H1 (cell line): ENCODE measurements at regions not wholly inside any gene's neighbourhood (a gene's known extent, or its start where the extent isn't known, plus 50 kb on each side); places are given as distances from the start of the nearest gene placed in this dataset.

Experiments used
- CTCF ChIA-PET: fragments of 300-600 bp; sonication (Branson Sonifier 250); formaldehyde crosslinking; loops from one replicate; lab custom pipeline; 2021; ENCODE audit not compliant: partially characterized antibody; lab: Charles Lee
- POLR2A ChIA-PET: fragments of 300-600 bp; sonication (Branson Sonifier 250); formaldehyde crosslinking; loops from one replicate; lab custom pipeline; 2021; ENCODE audit warnings: inconsistent platforms; ENCODE audit not compliant: partially characterized antibody; lab: Charles Lee
- DNase-seq, 2 experiments: peaks; one replicate each; pipeline versions ENCODE4 v3.0.0 to v3.0.0-alpha.2; 2010 to 2022; ENCODE audit warnings: low spot score in 2 of 2, low read depth in 1 of 2, mixed read lengths in 1 of 2
- FAIRE-seq: peaks from 2 replicates; lab custom pipeline; 2011; peaks lifted over from hg19 to GRCh38; lab: Jason Lieb, UNC
- H2AFZ ChIP-seq: 2 replicates; pipeline ENCODE4 v1.8.1; 2012; ENCODE audit warnings: low read length, inconsistent platforms
- H2AK5ac ChIP-seq: 2 replicates; pipeline ENCODE4 v1.6.1; 2013; ENCODE audit warnings: low read depth, low read length
- H2BK120ac ChIP-seq: replicated peaks from 2 replicates; pipeline ENCODE3; 2013; ENCODE audit warnings: low read depth, low read length, inconsistent platforms
- H2BK12ac ChIP-seq: 2 replicates; pipeline ENCODE4 v1.6.1; 2013; ENCODE audit warnings: low read depth, low read length
- H2BK15ac ChIP-seq: 2 replicates; pipeline ENCODE4 v1.6.1; 2013; ENCODE audit warnings: low read length
- H2BK20ac ChIP-seq: 2 replicates; pipeline ENCODE4 v1.6.1; 2013; ENCODE audit warnings: low read length
- H2BK5ac ChIP-seq: 2 replicates; pipeline ENCODE4 v1.6.1; 2013; ENCODE audit warnings: low read depth, low read length
- H3K14ac ChIP-seq: 2 replicates; pipeline ENCODE4 v1.6.1; 2013; ENCODE audit warnings: inconsistent platforms; ENCODE audit not compliant: insufficient read length
- H3K18ac ChIP-seq: 2 replicates; pipeline ENCODE4 v1.6.1; 2013; ENCODE audit warnings: low read length; ENCODE audit errors: extremely low read depth
- H3K23ac ChIP-seq: 2 replicates; pipeline ENCODE4 v1.6.1; 2013; ENCODE audit warnings: inconsistent platforms; ENCODE audit not compliant: insufficient read length
- H3K23me2 ChIP-seq: 2 replicates; pipeline ENCODE4 v1.6.1; 2013; ENCODE audit warnings: low read depth, low read length
- H3K27ac ChIP-seq: 2 replicates; pipeline ENCODE4 v1.6.1; 2011; ENCODE audit warnings: low read depth, low read length, inconsistent platforms
- H3K27me3 ChIP-seq, 4 experiments: replicated peaks in 1 of 4; 1 replicate in 1 of 4; 2 replicates in 3 of 4; pipeline versions ENCODE4 v1.6.1 to v1.8.1; 2011 to 2013; ENCODE audit warnings: low read length in 3 of 4, mild to moderate bottlenecking in 3 of 4, inconsistent platforms in 2 of 4, mixed read lengths in 2 of 4, moderate library complexity in 1 of 4; ENCODE audit not compliant: control insufficient read depth in 3 of 4, insufficient read depth in 3 of 4; ENCODE audit errors: extremely low read depth in 1 of 4
- H3K36me3 ChIP-seq, 4 experiments: 2 replicates each; pipeline versions ENCODE4 v1.6.1 to v1.8.1; 2011 to 2013; ENCODE audit warnings: mild to moderate bottlenecking in 4 of 4, low read length in 3 of 4, moderate library complexity in 2 of 4, control low read depth in 1 of 4, inconsistent platforms in 1 of 4; ENCODE audit not compliant: insufficient read depth in 4 of 4, control insufficient read depth in 2 of 4
- H3K4ac ChIP-seq: replicated peaks from 2 replicates; pipeline ENCODE3; 2013; ENCODE audit warnings: low read length, low read depth, mixed read lengths, inconsistent platforms; ENCODE audit not compliant: insufficient read length
- H3K4me1 ChIP-seq, 4 experiments: replicated peaks in 1 of 4; 1 replicate in 1 of 4; 2 replicates in 3 of 4; pipeline versions ENCODE4 v1.6.1 to v1.8.1; 2011 to 2013; ENCODE audit warnings: low read length in 3 of 4, inconsistent platforms in 2 of 4, mixed read lengths in 1 of 4; ENCODE audit not compliant: insufficient read depth in 4 of 4, control insufficient read depth in 3 of 4
- H3K4me2 ChIP-seq, 2 experiments: 2 replicates each; pipeline versions ENCODE4 v1.6.1 to v1.8.1; 2011 to 2013; ENCODE audit warnings: low read depth in 2 of 2, low read length in 2 of 2, control low read depth in 1 of 2, inconsistent platforms in 1 of 2, mild to moderate bottlenecking in 1 of 2; ENCODE audit not compliant: insufficient read depth in 1 of 2
- H3K4me3 ChIP-seq, 4 experiments: fragments of 200-600, 300-600 bp in 1 of 4; sonication (generic), shearing (Covaris generic), sonication (Bioruptor Twin) in 1 of 4; 2 replicates each; pipeline versions ENCODE4 v1.5.1 to v1.8.1; 2011 to 2016; ENCODE audit warnings: low read length in 4 of 4, low read depth in 3 of 4, control low read depth in 2 of 4, inconsistent platforms in 2 of 4, mild to moderate bottlenecking in 2 of 4, mixed read lengths in 1 of 4, moderate library complexity in 1 of 4; ENCODE audit not compliant: insufficient read depth in 2 of 4; ENCODE audit errors: extremely low read depth in 1 of 4
- H3K56ac ChIP-seq: replicated peaks from 2 replicates; pipeline ENCODE3; 2013; ENCODE audit warnings: low read depth, mild to moderate bottlenecking, mixed read lengths, low read length, inconsistent platforms; ENCODE audit not compliant: insufficient read length
- H3K79me1 ChIP-seq: 2 replicates; pipeline ENCODE4 v1.6.1; 2013; ENCODE audit warnings: low read depth, low read length, control low read depth
- H3K79me2 ChIP-seq, 2 experiments: 2 replicates each; pipeline versions ENCODE4 v1.6.1 to v1.8.1; 2012 to 2013; ENCODE audit warnings: low read length in 2 of 2, mild to moderate bottlenecking in 2 of 2, inconsistent platforms in 1 of 2; ENCODE audit not compliant: insufficient read depth in 2 of 2, control insufficient read depth in 1 of 2
- H3K9ac ChIP-seq, 4 experiments: replicated peaks in 1 of 4; 1 replicate in 1 of 4; 2 replicates in 3 of 4; pipeline versions ENCODE4 v1.6.1 to v1.8.1; 2011 to 2013; ENCODE audit warnings: low read depth in 3 of 4, low read length in 3 of 4, control low read depth in 2 of 4, mild to moderate bottlenecking in 2 of 4, moderate library complexity in 2 of 4, inconsistent platforms in 1 of 4; ENCODE audit errors: extremely low read depth in 1 of 4
- H3K9me3 ChIP-seq, 2 experiments: 2 replicates each; pipeline versions ENCODE4 v1.6.1 to v1.8.1; 2012 to 2013; ENCODE audit warnings: mild to moderate bottlenecking in 2 of 2, moderate library complexity in 2 of 2, control low read depth in 1 of 2, inconsistent platforms in 1 of 2, low read depth in 1 of 2, low read length in 1 of 2, mixed read lengths in 1 of 2; ENCODE audit not compliant: insufficient read depth in 2 of 2
- H4K20me1 ChIP-seq, 2 experiments: replicated peaks in 1 of 2; 2 replicates each; pipeline versions ENCODE3 to v1.8.1; 2011 to 2013; ENCODE audit warnings: inconsistent platforms in 2 of 2, low read length in 2 of 2, mild to moderate bottlenecking in 1 of 2; ENCODE audit not compliant: insufficient read depth in 2 of 2, control insufficient read depth in 1 of 2
- H4K5ac ChIP-seq: 2 replicates; pipeline ENCODE4 v1.6.1; 2013; ENCODE audit warnings: low read length, low read depth, mixed read lengths, inconsistent platforms; ENCODE audit not compliant: insufficient read length
- H4K8ac ChIP-seq: 2 replicates; pipeline ENCODE4 v1.8.0; 2013; ENCODE audit warnings: mild to moderate bottlenecking, moderate library complexity, low read length, inconsistent platforms; ENCODE audit not compliant: insufficient read depth; ENCODE audit errors: extremely low read depth
- H4K91ac ChIP-seq: replicated peaks from 2 replicates; pipeline ENCODE3; 2013; ENCODE audit warnings: low read length, mixed read lengths, inconsistent platforms; ENCODE audit not compliant: insufficient read length
- BRCA1 ChIP-seq: IDR thresholded peaks from 2 replicates; pipeline ENCODE4 v1.6.1; 2012; ENCODE audit warnings: low read depth, low read length, improper control_type of control experiment
- CEBPB ChIP-seq: IDR thresholded peaks from 2 replicates; pipeline ENCODE4 v1.6.1; 2012; ENCODE audit warnings: low read depth, low read length
- CREB1 ChIP-seq: IDR thresholded peaks from 2 replicates; pipeline ENCODE4 v1.6.1; 2012; ENCODE audit warnings: inconsistent platforms
- EGR1 ChIP-seq: IDR thresholded peaks from 2 replicates; pipeline ENCODE4 v1.6.1; 2011; ENCODE audit warnings: low read depth, low read length, borderline replicate concordance
- EP300 ChIP-seq, 2 experiments: IDR thresholded peaks; 1 replicate in 1 of 2; 2 replicates in 1 of 2; pipeline ENCODE4 v1.6.1; 2011 to 2012; ENCODE audit warnings: low read depth in 2 of 2, low read length in 2 of 2, mild to moderate bottlenecking in 2 of 2, borderline replicate concordance in 1 of 2, inconsistent platforms in 1 of 2, moderate library complexity in 1 of 2
- MAFK ChIP-seq: IDR thresholded peaks from 2 replicates; pipeline ENCODE4 v1.6.1; 2012; ENCODE audit warnings: low read depth, mild to moderate bottlenecking, improper control_type of control experiment, low read length
- NANOG ChIP-seq: IDR thresholded peaks from 2 replicates; pipeline ENCODE4 v1.6.1; 2011; ENCODE audit warnings: low read length, low read depth, mild to moderate bottlenecking, inconsistent platforms; ENCODE audit not compliant: insufficient read depth, poor library complexity, severe bottlenecking
- NRF1 ChIP-seq: IDR thresholded peaks from 2 replicates; pipeline ENCODE4 v1.6.1; 2011; ENCODE audit warnings: mild to moderate bottlenecking, low read depth, low read length, improper control_type of control experiment
- PHF8 ChIP-seq: fragments of 200-600 bp; sonication (generic); conservative IDR thresholded peaks from 2 replicates; pipeline ENCODE4 v1.7.1; 2012; ENCODE audit warnings: low read depth, mild to moderate bottlenecking, inconsistent platforms, low read length, moderate library complexity
- SP2 ChIP-seq: IDR thresholded peaks from 2 replicates; pipeline ENCODE4 v1.6.1; 2012; ENCODE audit warnings: mild to moderate bottlenecking, low read length, inconsistent platforms
- SP4 ChIP-seq: IDR thresholded peaks from 2 replicates; pipeline ENCODE4 v1.6.1; 2012; ENCODE audit warnings: low read length, inconsistent platforms
- TAF7 ChIP-seq: optimal IDR thresholded peaks from 2 replicates; pipeline ENCODE3; 2011; ENCODE audit warnings: low read depth, mild to moderate bottlenecking, inconsistent platforms, low read length, moderate library complexity, borderline replicate concordance
- ZNF274 ChIP-seq: IDR thresholded peaks from 2 replicates; pipeline ENCODE4 v1.7.0; 2012; ENCODE audit warnings: low read length, borderline replicate concordance; ENCODE audit errors: extremely low read depth
- WGBS, 2 experiments: shearing (Covaris generic) in 1 of 2; methylation state at CpG; one replicate each; pipeline versions ENCODE4 v1.1.6 to v1.1.7; 2013 to 2015; ENCODE audit warnings: low lambda C conversion rate in 2 of 2, mixed read lengths in 2 of 2, inconsistent platforms in 1 of 2, low coverage in 1 of 2, missing lambda C conversion rate in 1 of 2; ENCODE audit not compliant: insufficient replicate concordance in 2 of 2, insufficient coverage in 1 of 2, insufficient read length in 1 of 2; ENCODE audit errors: extremely low coverage in 1 of 2, missing lambda C conversion rate in 1 of 2; 5-methylcytosine and 5-hydroxymethylcytosine counted together
- TF ChIP-seq, protein P1 (sequence below), 3 experiments: IDR thresholded peaks; 1 replicate in 2 of 3; 2 replicates in 1 of 3; pipeline versions ENCODE4 v1.5.1 to v1.6.1; 2011; ENCODE audit warnings: low read length in 3 of 3, mild to moderate bottlenecking in 3 of 3, inconsistent platforms in 2 of 3, low read depth in 1 of 3, moderate library complexity in 1 of 3; ENCODE audit not compliant: insufficient read depth in 1 of 3; ENCODE audit errors: control extremely low read depth in 1 of 3

DNA sequence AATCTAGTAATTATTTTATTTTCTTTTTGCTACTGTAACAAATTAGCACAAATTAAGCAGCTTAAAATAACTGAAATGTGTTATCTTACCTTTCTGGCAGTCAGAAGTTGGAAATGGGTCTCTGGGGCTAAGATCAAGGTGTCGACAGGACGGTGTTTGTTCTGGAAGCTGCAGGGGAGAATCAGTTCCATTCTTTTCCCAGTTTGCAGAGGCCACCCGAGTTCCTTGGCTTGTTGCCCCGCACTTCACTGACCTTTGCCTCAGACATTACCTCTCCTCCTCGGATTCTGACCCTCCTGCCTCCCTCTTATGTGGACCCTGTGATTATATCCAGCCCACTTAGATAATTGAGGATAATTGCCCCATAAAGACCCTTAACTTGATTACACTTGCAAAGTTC is 61.0 kb upstream of the MAF start:
- H3K56ac ChIP-seq: no peak overlapping the region
- no peak overlapping the region for H4K5ac ChIP-seq
- no peaks in the 10 kb centered on the region for H3K27me3 ChIP-seq
- H2AFZ ChIP-seq: no peak overlapping the region
- no peaks in the 10 kb centered on the region for H4K20me1 ChIP-seq
- no peak overlapping the region for H3K4me3 ChIP-seq
- no peak overlapping the region for H3K18ac ChIP-seq
- FAIRE-seq (no peak), DNase-seq (no peak)
- H3K4me1 ChIP-seq: no peaks in the 10 kb centered on the region
- ChIA-PET CTCF (no interaction called here), POLR2A (no interaction called here)
- no peak overlapping the region for H4K91ac ChIP-seq
- no peaks in the 10 kb centered on the region for H3K79me1 ChIP-seq
- H3K9ac ChIP-seq: no peak overlapping the region
- no peaks in the 10 kb centered on the region for H3K36me3 ChIP-seq
- H2BK12ac ChIP-seq: no peak overlapping the region
- H4K8ac ChIP-seq: no peak overlapping the region
- no peak for TF ChIP-seq EGR1
- TF ChIP-seq TAF7: no peak
- no peak for TF ChIP-seq NRF1
- TF ChIP-seq PHF8: no peak
- no peak for TF ChIP-seq SP2
- no peak for TF ChIP-seq BRCA1
- TF ChIP-seq EP300 (IDR thresholded peaks at IDR 0.05; ENCODE audit: borderline replicate concordance in 1 of 2, low read depth in 2 of 2, low read length in 2 of 2): no peak
- TF ChIP-seq CEBPB: no peak
- TF ChIP-seq ZNF274: no peak
- TF ChIP-seq NANOG: no peak
- no peak for TF ChIP-seq CREB1
- TF ChIP-seq SP4: no peak
- no peak for TF ChIP-seq MAFK
- TF ChIP-seq, protein P1, sequence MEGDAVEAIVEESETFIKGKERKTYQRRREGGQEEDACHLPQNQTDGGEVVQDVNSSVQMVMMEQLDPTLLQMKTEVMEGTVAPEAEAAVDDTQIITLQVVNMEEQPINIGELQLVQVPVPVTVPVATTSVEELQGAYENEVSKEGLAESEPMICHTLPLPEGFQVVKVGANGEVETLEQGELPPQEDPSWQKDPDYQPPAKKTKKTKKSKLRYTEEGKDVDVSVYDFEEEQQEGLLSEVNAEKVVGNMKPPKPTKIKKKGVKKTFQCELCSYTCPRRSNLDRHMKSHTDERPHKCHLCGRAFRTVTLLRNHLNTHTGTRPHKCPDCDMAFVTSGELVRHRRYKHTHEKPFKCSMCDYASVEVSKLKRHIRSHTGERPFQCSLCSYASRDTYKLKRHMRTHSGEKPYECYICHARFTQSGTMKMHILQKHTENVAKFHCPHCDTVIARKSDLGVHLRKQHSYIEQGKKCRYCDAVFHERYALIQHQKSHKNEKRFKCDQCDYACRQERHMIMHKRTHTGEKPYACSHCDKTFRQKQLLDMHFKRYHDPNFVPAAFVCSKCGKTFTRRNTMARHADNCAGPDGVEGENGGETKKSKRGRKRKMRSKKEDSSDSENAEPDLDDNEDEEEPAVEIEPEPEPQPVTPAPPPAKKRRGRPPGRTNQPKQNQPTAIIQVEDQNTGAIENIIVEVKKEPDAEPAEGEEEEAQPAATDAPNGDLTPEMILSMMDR (IDR thresholded peaks at IDR 0.05; ENCODE audit: control extremely low read depth in 1 of 3, insufficient read depth in 1 of 3, low read depth in 1 of 3, low read length in 3 of 3): no peak
- no peaks in the 10 kb centered on the region for H3K9me3 ChIP-seq
- H2BK5ac ChIP-seq: no peak overlapping the region
- no peak overlapping the region for H2AK5ac ChIP-seq
- no peak overlapping the region for H3K27ac ChIP-seq
- whole genome bisulfite sequencing, 2 experiments: 100% methylated on average over 5 of the region's 5 CpGs; no CpG with 5 or more reads in 1 of the 2 experiments
- H3K23me2 ChIP-seq: no peaks in the 10 kb centered on the region
- no peak overlapping the region for H3K23ac ChIP-seq
- no peak overlapping the region for H2BK15ac ChIP-seq
- no peak overlapping the region for H2BK20ac ChIP-seq
- H3K14ac ChIP-seq: no peak overlapping the region
- H3K4me2 ChIP-seq: no peak overlapping the region
- H2BK120ac ChIP-seq: no peak overlapping the region
- no peak overlapping the region for H3K4ac ChIP-seq
- H3K79me2 ChIP-seq: no peaks in the 10 kb centered on the region
